Omental fat pad (tissue), 3 donors: ENCODE measurements at regions not wholly inside any gene's neighbourhood (a gene's known extent, or its start where the extent isn't known, plus 50 kb on each side); places are given as distances from the start of the nearest gene placed in this dataset.

ENCODE experiments used
- ATAC-seq: fragments of 150-250 bp; one replicate; pipeline ENCODE4 v1.9.1; 2016; ENCODE audit warnings: mild to moderate bottlenecking, moderate library complexity; ENCODE audit not compliant: low FRiP score
- DNase-seq: peaks from one replicate; pipeline ENCODE4 v3.0.0-alpha.2; 2019; ENCODE audit warnings: low spot score
- CTCF ChIP-seq, 3 donors: fragments of 450-650 bp; IDR thresholded peaks; one replicate each; pipeline ENCODE4 v1.5.1; 2016 to 2017; ENCODE audit warnings: antibody characterized with exemption in 3 of 3, mild to moderate bottlenecking in 3 of 3, moderate library complexity in 2 of 3

- DNase-seq (no peak), ATAC-seq (no peak)
- no peak for TF ChIP-seq CTCF (IDR thresholded peaks at IDR 0.05)
Observed at GRCh38 chr6:8881663-8882062, 446.3 kb upstream of the SLC35B3 start.

- no peak for TF ChIP-seq CTCF (IDR thresholded peaks at IDR 0.05)
- no peak for DNase-seq
- no peak for ATAC-seq
Observed at GRCh38 chr6:8879334-8879733, 444.0 kb upstream of the SLC35B3 start.

- DNase-seq: no peak
- no peak for ATAC-seq
- no peak for TF ChIP-seq CTCF (IDR thresholded peaks at IDR 0.05)
Observed at GRCh38 chr6:8875986-8876385, 440.6 kb upstream of the SLC35B3 start.

GRCh38 chr6:8872589-8872988, 437.2 kb upstream of the SLC35B3 start:
- DNase-seq: no peak
- no peak for ATAC-seq

GRCh38 chr6:8865451-8865850, 430.1 kb upstream of the SLC35B3 start:
- no peak for TF ChIP-seq CTCF (IDR thresholded peaks at IDR 0.05)
- DNase-seq: no peak
- ATAC-seq: no peak

More at GRCh38 chr6:8872589-8872988, 437.2 kb upstream of the SLC35B3 start:
- no peak for TF ChIP-seq CTCF (IDR thresholded peaks at IDR 0.05)

- DNase-seq (no peak), ATAC-seq (no peak)
- no peak for TF ChIP-seq CTCF (IDR thresholded peaks at IDR 0.05)
Observed at GRCh38 chr6:8860671-8861070, 425.3 kb upstream of the SLC35B3 start.

GRCh38 chr6:8859501-8859900, 424.2 kb upstream of the SLC35B3 start:
- DNase-seq: no peak
- no peak for ATAC-seq
- no peak for TF ChIP-seq CTCF (IDR thresholded peaks at IDR 0.05)
